HFFc6 (cell line): ENCODE measurements at regions not wholly inside any gene's neighbourhood (a gene's known extent, or its start where the extent isn't known, plus 50 kb on each side); places are given as distances from the start of the nearest gene placed in this dataset.
A peak's percentile ranks its signal among the peaks of the same experiment; 100 is the strongest.

ENCODE experiments used
- DNase-seq: peaks from one replicate; pipeline ENCODE4 v3.0.0-alpha.2; 2018
- H3K27ac Mint-ChIP-seq: 2 replicates; pipeline ENCODE4 v1.8.0; 2020; ENCODE audit warnings: mild to moderate bottlenecking, mixed read lengths
- H3K27me3 Mint-ChIP-seq: 2 replicates; pipeline ENCODE4 v1.8.0; 2021; ENCODE audit warnings: mild to moderate bottlenecking, moderate library complexity, mixed read lengths; ENCODE audit not compliant: insufficient read depth
- H3K36me3 Mint-ChIP-seq: 2 replicates; pipeline ENCODE4 v1.8.0; 2021; ENCODE audit warnings: low read depth, mixed read lengths
- H3K4me1 Mint-ChIP-seq: 2 replicates; pipeline ENCODE4 v1.8.0; 2020; ENCODE audit warnings: low read depth, mixed read lengths
- H3K4me3 Mint-ChIP-seq: 2 replicates; pipeline ENCODE4 v1.8.0; 2020; ENCODE audit warnings: mild to moderate bottlenecking, moderate library complexity, mixed read lengths
- H3K9me3 Mint-ChIP-seq: 2 replicates; pipeline ENCODE4 v1.8.0; 2020; ENCODE audit warnings: mild to moderate bottlenecking, mixed read lengths
- CTCF ChIP-seq: fragments of 200-600 bp; sonication (generic); IDR thresholded peaks from 2 replicates; pipeline ENCODE4 v1.5.0; 2021; ENCODE audit warnings: antibody characterized with exemption, mild to moderate bottlenecking

- DNase-seq: no peak
- no peaks in the 10 kb centered on the region for H3K9me3 Mint-ChIP-seq
- H3K4me3 Mint-ChIP-seq: no peak overlapping the region
- no peak for TF ChIP-seq CTCF
- no peak overlapping the region for H3K27ac Mint-ChIP-seq
- H3K36me3 Mint-ChIP-seq: no peaks in the 10 kb centered on the region
- no peaks in the 10 kb centered on the region for H3K27me3 Mint-ChIP-seq
- H3K4me1 Mint-ChIP-seq: peaks cover 19% of the 10 kb centered on the region
Measured at GRCh38 chr5:87095787-87096186, 171.9 kb upstream of the RASA1 start.

GRCh38 chr5:87097664-87098063, 170.0 kb upstream of the RASA1 start:
- no peak for TF ChIP-seq CTCF
- Mint-ChIP-seq H3K27me3 (no peaks in the 10 kb centered on the region), H3K9me3 (no peaks in the 10 kb centered on the region), H3K36me3 (no peaks in the 10 kb centered on the region), H3K27ac (no peak overlapping the region), H3K4me1 (peaks cover 28% of the 10 kb centered on the region), H3K4me3 (no peak overlapping the region)
- no peak for DNase-seq

- peaks cover 28% of the 10 kb centered on the region for H3K4me1 Mint-ChIP-seq
- H3K4me3 Mint-ChIP-seq: no peak overlapping the region
- peak; percentile 33 for DNase-seq
- H3K27me3 Mint-ChIP-seq: no peaks in the 10 kb centered on the region
- TF ChIP-seq CTCF: no peak
- peak overlapping the region; percentile 60 for H3K27ac Mint-ChIP-seq
- no peaks in the 10 kb centered on the region for H3K9me3 Mint-ChIP-seq
- no peaks in the 10 kb centered on the region for H3K36me3 Mint-ChIP-seq
Measured at GRCh38 chr5:87099291-87099839, 168.3 kb upstream of the RASA1 start.

- Mint-ChIP-seq H3K4me3 (no peak overlapping the region), H3K36me3 (peaks cover under 1% of the 10 kb centered on the region; the same call in 1 of the 2 replicates), H3K27ac (peak overlapping the region; percentile 4; the same call in 1 of the 2 replicates), H3K9me3 (no peaks in the 10 kb centered on the region), H3K4me1 (peaks cover 28% of the 10 kb centered on the region), H3K27me3 (no peaks in the 10 kb centered on the region)
- no peak for TF ChIP-seq CTCF
- DNase-seq: no peak
Measured at GRCh38 chr5:87099968-87100367, 167.7 kb upstream of the RASA1 start.

GRCh38 chr5:87101321-87101720, 166.4 kb upstream of the RASA1 start:
- Mint-ChIP-seq H3K27me3 (no peaks in the 10 kb centered on the region; the same call in 1 of the 2 replicates), H3K9me3 (no peaks in the 10 kb centered on the region), H3K36me3 (peaks cover 9% of the 10 kb centered on the region), H3K27ac (no peak overlapping the region), H3K4me1 (peaks cover 28% of the 10 kb centered on the region), H3K4me3 (no peak overlapping the region)
- no peak for TF ChIP-seq CTCF
- DNase-seq: no peak

- Mint-ChIP-seq H3K4me1 (peaks cover 28% of the 10 kb centered on the region), H3K27me3 (no peaks in the 10 kb centered on the region; the same call in 1 of the 2 replicates), H3K4me3 (no peak overlapping the region), H3K36me3 (peaks cover 9% of the 10 kb centered on the region), H3K9me3 (no peaks in the 10 kb centered on the region), H3K27ac (no peak overlapping the region)
- TF ChIP-seq CTCF: no peak
- DNase-seq: no peak
Measured at GRCh38 chr5:87102841-87103240, 164.8 kb upstream of the RASA1 start.
